ENCODE measurements at regions not wholly inside any gene's neighbourhood (a gene's known extent, or its start where the extent isn't known, plus 50 kb on each side); places are given as distances from the start of the nearest gene placed in this dataset.

- no peak for TF ChIP-seq EZH2 (optimal IDR thresholded peaks at IDR 0.05; ENCODE audit: low read depth, low read length)
- no peak for TF ChIP-seq CTCF (IDR thresholded peaks at IDR 0.05; ENCODE audit: low read length)
- no peak for TF ChIP-seq EZH2phosphoT487 (IDR thresholded peaks at IDR 0.05; ENCODE audit: low read length)
Observed at GRCh38 chr4:163710158-163710557, 215.7 kb downstream of the TMA16 start.
